ENCODE measurements at regions not wholly inside any gene's neighbourhood (a gene's known extent, or its start where the extent isn't known, plus 50 kb on each side); places are given as distances from the start of the nearest gene placed in this dataset.

DNA sequence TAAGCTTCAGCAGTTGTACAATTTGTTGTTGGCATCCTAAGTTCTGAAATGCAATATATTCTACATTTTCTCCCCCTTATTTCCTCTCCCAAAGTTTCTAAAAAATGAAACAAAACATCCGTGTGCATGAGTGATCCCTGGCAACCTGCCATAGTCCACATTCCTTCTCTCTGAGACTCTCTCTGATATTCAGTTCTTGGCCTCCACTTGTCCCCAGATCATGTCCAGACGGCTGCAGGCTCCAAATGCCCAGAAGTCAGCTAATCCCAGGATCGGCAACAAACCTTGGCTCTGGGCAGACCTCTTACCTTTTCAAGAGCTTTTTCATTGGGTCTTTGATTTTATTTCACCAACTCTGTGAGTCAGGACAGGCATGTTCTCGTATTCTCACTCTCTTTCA, 187.8 kb downstream of the ETS2 start:
- Histone ChIP-seq H3K9me3 (ENCODE audit: severe bottlenecking) (no peaks in the 10 kb centered on the region), H3K4me3 (ENCODE audit: severe bottlenecking) (no peak overlapping the region), H3K27me3 (ENCODE audit: insufficient read depth, poor library complexity, severe bottlenecking) (no peaks in the 10 kb centered on the region), H3K36me3 (ENCODE audit: low read depth) (no peaks in the 10 kb centered on the region), H3K4me1 (ENCODE audit: insufficient read depth, poor library complexity, severe bottlenecking) (peaks cover 30% of the 10 kb centered on the region), H3K27ac (ENCODE audit: poor library complexity, severe bottlenecking) (peak overlapping the region; percentile 94)
- ATAC-seq (ENCODE audit: low read depth), result peak; percentile 95
- no peak for TF ChIP-seq CTCF (IDR thresholded peaks at IDR 0.05; ENCODE audit: poor library complexity, severe bottlenecking)
- peak; percentile 94 for DNase-seq (ENCODE audit: low spot score)

GRCh38 chr21:38992737-38993136, 187.0 kb downstream of the ETS2 start:
- Histone ChIP-seq H3K4me1 (ENCODE audit: insufficient read depth, poor library complexity, severe bottlenecking) (peaks cover 30% of the 10 kb centered on the region), H3K9me3 (ENCODE audit: severe bottlenecking) (no peaks in the 10 kb centered on the region), H3K4me3 (ENCODE audit: severe bottlenecking) (no peak overlapping the region), H3K36me3 (ENCODE audit: low read depth) (no peaks in the 10 kb centered on the region), H3K27me3 (ENCODE audit: insufficient read depth, poor library complexity, severe bottlenecking) (no peaks in the 10 kb centered on the region), H3K27ac (ENCODE audit: poor library complexity, severe bottlenecking) (peak overlapping the region; percentile 94)
- TF ChIP-seq CTCF (IDR thresholded peaks at IDR 0.05; ENCODE audit: poor library complexity, severe bottlenecking), result no peak
- DNase-seq (ENCODE audit: low spot score), result no peak
- ATAC-seq (ENCODE audit: low read depth), result no peak

DNA sequence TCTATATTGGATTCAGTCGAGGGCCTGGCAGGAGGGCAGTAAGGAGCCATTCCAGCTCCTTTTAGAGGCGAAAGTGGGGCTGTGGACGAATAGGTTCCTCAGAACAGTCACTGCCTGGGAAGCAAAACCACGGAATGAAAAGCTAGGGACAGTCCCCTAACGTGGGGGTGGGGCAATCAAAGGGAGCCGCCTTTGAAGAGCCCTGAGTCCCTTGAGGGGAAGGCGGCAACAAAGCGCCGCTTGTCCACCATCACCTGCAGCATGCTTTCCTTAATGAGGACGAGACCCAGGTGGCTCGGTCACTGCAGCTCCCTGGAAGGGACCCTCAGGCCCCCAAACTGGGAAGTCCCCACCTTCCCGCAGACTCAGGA, 184.7 kb downstream of the ETS2 start:
- H3K27ac ChIP-seq (ENCODE audit: poor library complexity, severe bottlenecking), result peak overlapping the region; percentile 42
- TF ChIP-seq CTCF (IDR thresholded peaks at IDR 0.05; ENCODE audit: poor library complexity, severe bottlenecking), result no peak

DNA sequence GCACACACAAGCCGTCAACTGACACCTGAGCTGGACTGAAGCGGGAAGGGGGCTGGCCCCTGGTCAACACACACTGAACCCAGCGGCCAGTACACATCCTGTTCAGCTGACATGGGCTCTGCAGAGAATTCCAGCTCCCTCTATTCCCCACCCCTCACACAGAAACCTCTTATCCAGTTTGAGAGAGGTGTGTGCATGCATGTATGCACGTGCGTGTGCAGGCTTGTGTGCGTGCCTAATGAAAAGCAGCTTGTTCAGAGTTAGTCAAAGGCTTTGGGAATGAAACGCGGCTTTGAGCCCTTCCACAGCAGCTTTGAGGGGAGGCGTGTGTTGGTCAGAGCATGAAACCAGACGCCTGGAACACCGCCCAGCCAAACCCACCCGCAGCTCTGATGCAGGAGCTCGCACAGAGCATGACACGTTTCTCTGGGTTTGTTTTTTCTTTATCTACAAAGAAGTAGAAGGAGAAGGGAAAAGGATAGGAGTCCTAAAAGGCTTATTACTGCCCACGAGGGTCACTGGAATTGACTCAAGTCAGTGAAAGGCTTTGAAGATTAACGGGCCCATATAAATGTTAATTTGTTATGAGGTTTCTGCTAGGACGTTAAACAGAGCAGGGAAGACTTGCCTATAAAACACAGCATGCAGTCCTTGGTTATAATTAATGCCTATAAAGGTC, 184.2 kb downstream of the ETS2 start:
- H3K9me3 ChIP-seq (ENCODE audit: severe bottlenecking), result no peaks in the 10 kb centered on the region
- no peak overlapping the region for H3K4me3 ChIP-seq (ENCODE audit: severe bottlenecking)
- TF ChIP-seq CTCF (IDR thresholded peaks at IDR 0.05; ENCODE audit: poor library complexity, severe bottlenecking), result no peak
- DNase-seq (ENCODE audit: low spot score), result no peak
- ATAC-seq (ENCODE audit: low read depth), result peak; percentile 37
- no peaks in the 10 kb centered on the region for H3K27me3 ChIP-seq (ENCODE audit: insufficient read depth, poor library complexity, severe bottlenecking)
- H3K4me1 ChIP-seq (ENCODE audit: insufficient read depth, poor library complexity, severe bottlenecking), result peaks cover 30% of the 10 kb centered on the region
- H3K27ac ChIP-seq (ENCODE audit: poor library complexity, severe bottlenecking), result peak overlapping the region; percentile 42
- no peaks in the 10 kb centered on the region for H3K36me3 ChIP-seq (ENCODE audit: low read depth)

More for the DNA sequence above, 184.7 kb downstream of the ETS2 start:
- H3K4me3 ChIP-seq (ENCODE audit: severe bottlenecking), result no peak overlapping the region
- H3K4me1 ChIP-seq (ENCODE audit: insufficient read depth, poor library complexity, severe bottlenecking), result peaks cover 30% of the 10 kb centered on the region
- no peaks in the 10 kb centered on the region for H3K9me3 ChIP-seq (ENCODE audit: severe bottlenecking)
- H3K36me3 ChIP-seq (ENCODE audit: low read depth), result no peaks in the 10 kb centered on the region
- ATAC-seq (ENCODE audit: low read depth) (no peak), DNase-seq (ENCODE audit: low spot score) (no peak)
- H3K27me3 ChIP-seq (ENCODE audit: insufficient read depth, poor library complexity, severe bottlenecking), result no peaks in the 10 kb centered on the region

DNA sequence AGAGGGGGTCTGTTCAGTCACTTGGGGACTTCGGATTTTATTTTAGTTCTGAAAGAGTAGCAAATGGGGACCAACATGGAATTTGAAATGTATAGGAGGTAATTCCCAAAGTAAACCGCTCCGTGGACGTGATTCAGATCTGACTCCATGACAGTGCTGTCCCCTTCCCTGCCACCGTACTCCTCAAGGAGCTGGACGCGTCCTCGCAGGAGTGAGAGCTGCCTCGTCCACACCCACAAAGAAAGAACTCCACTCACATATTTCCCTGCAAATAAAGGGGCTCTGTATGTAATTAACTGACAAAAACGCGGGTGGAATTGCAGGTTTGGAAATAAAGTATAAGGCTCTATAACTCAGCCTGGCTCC, 183.6 kb downstream of the ETS2 start:
- no peak for ATAC-seq (ENCODE audit: low read depth)
- TF ChIP-seq CTCF (IDR thresholded peaks at IDR 0.05; ENCODE audit: poor library complexity, severe bottlenecking), result no peak
- H3K36me3 ChIP-seq (ENCODE audit: low read depth), result no peaks in the 10 kb centered on the region
- no peak overlapping the region for H3K4me3 ChIP-seq (ENCODE audit: severe bottlenecking)
- peak overlapping the region; percentile 42 for H3K27ac ChIP-seq (ENCODE audit: poor library complexity, severe bottlenecking)
- peaks cover 29% of the 10 kb centered on the region for H3K4me1 ChIP-seq (ENCODE audit: insufficient read depth, poor library complexity, severe bottlenecking)
- no peak for DNase-seq (ENCODE audit: low spot score)
- no peaks in the 10 kb centered on the region for H3K27me3 ChIP-seq (ENCODE audit: insufficient read depth, poor library complexity, severe bottlenecking)
- H3K9me3 ChIP-seq (ENCODE audit: severe bottlenecking), result no peaks in the 10 kb centered on the region
